Ascending aorta (tissue), 2 donors: ENCODE measurements at regions not wholly inside any gene's neighbourhood (a gene's known extent, or its start where the extent isn't known, plus 50 kb on each side); places are given as distances from the start of the nearest gene placed in this dataset.

Source experiments
- DNase-seq, 2 donors: peaks; one replicate each; pipeline ENCODE4 v3.0.0-alpha.2; 2019; ENCODE audit warnings: low spot score in 2 of 2
- H3K27ac ChIP-seq, 2 donors: fragments of 200-600 bp; sonication (generic); one replicate each; pipeline ENCODE4 v1.5.1; 2016 to 2017; ENCODE audit warnings: mild to moderate bottlenecking in 1 of 2
- H3K27me3 ChIP-seq: fragments of 200-600 bp; sonication (generic); one replicate; pipeline ENCODE4 v1.5.1; 2017
- H3K36me3 ChIP-seq, 2 donors: fragments of 200-600 bp; sonication (generic); one replicate each; pipeline ENCODE4 v1.5.1; 2016
- H3K4me1 ChIP-seq, 2 donors: fragments of 200-600 bp; sonication (generic); one replicate each; pipeline ENCODE4 v1.5.1; 2016 to 2017; ENCODE audit warnings: mild to moderate bottlenecking in 1 of 2
- H3K4me3 ChIP-seq, 2 donors: fragments of 200-600 bp; sonication (generic); one replicate each; pipeline ENCODE4 v1.5.1; 2016 to 2017; ENCODE audit warnings: mild to moderate bottlenecking in 1 of 2
- H3K9me3 ChIP-seq, 2 donors: fragments of 200-600 bp; sonication (generic); one replicate each; pipeline ENCODE4 v1.5.1; 2016
- intact Hi-C: fragments of 100-400 bp; cut with DNase I; formaldehyde crosslinking; loops from one replicate; pipeline ENCODE4 v1.15.1; 2023
- TF ChIP-seq, protein P1 (sequence below), 3 experiments: fragments of 200-600 bp in 2 of 3; fragments of 450-650 bp in 1 of 3; sonication (generic) in 2 of 3; IDR thresholded peaks; one replicate each; pipeline ENCODE4 v1.5.1; 2016 to 2019; ENCODE audit warnings: antibody characterized with exemption in 3 of 3, mild to moderate bottlenecking in 1 of 3, moderate library complexity in 1 of 3

DNA sequence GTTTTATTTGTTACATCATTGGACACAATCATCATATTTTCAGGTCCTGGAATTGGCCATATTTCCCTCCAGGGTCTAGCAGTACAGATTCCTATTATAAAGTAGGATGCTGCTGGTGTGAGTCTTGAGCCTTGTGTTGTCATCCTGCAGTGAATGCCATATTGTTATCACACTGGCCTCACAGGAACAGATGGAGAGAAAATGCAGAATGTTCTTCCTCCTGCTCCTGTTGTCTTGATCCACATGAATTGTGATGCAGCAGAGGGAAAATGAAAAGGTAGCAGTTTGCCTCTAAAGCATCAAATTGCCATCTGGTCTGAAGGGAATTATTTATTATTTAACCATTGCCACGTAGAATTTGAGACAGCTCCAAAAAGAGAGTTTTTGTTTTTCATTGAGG lies 248.6 kb downstream of the GPAM start:
- Histone ChIP-seq H3K27ac (no peak overlapping the region), H3K4me1 (no peaks in the 10 kb centered on the region), H3K27me3 (no peaks in the 10 kb centered on the region), H3K36me3 (no peaks in the 10 kb centered on the region), H3K4me3 (no peak overlapping the region), H3K9me3 (no peaks in the 10 kb centered on the region)
- no peak for DNase-seq
- intact Hi-C loops, result no loop called here
- TF ChIP-seq, protein P1, sequence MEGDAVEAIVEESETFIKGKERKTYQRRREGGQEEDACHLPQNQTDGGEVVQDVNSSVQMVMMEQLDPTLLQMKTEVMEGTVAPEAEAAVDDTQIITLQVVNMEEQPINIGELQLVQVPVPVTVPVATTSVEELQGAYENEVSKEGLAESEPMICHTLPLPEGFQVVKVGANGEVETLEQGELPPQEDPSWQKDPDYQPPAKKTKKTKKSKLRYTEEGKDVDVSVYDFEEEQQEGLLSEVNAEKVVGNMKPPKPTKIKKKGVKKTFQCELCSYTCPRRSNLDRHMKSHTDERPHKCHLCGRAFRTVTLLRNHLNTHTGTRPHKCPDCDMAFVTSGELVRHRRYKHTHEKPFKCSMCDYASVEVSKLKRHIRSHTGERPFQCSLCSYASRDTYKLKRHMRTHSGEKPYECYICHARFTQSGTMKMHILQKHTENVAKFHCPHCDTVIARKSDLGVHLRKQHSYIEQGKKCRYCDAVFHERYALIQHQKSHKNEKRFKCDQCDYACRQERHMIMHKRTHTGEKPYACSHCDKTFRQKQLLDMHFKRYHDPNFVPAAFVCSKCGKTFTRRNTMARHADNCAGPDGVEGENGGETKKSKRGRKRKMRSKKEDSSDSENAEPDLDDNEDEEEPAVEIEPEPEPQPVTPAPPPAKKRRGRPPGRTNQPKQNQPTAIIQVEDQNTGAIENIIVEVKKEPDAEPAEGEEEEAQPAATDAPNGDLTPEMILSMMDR (IDR thresholded peaks at IDR 0.05), result no peak

DNA sequence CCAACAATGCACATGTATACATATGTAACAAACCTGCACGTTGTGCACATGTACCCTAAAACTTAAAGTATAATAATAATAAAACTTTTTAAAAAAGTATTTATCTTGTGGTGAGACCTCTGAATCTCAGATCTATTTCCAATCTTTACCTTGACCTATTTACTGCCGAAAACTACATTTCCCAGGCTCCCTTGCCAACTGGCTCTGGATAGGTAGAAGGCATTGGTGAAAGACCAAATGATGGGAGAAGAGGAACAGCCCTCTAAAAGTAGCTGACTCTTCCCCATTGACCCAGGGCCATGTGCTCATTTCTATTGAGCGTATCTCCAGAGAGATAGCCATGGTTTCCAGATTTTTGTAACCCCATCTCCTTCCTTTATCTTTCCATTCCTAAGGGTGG lies 247.4 kb downstream of the GPAM start:
- H3K36me3 ChIP-seq, result no peaks in the 10 kb centered on the region
- no peak overlapping the region for H3K4me3 ChIP-seq
- TF ChIP-seq, protein P1 (IDR thresholded peaks at IDR 0.05), result no peak
- H3K9me3 ChIP-seq, result no peaks in the 10 kb centered on the region
- no peaks in the 10 kb centered on the region for H3K27me3 ChIP-seq
- no peak for DNase-seq
- intact Hi-C loops, result no loop called here
- no peaks in the 10 kb centered on the region for H3K4me1 ChIP-seq
- no peak overlapping the region for H3K27ac ChIP-seq

DNA sequence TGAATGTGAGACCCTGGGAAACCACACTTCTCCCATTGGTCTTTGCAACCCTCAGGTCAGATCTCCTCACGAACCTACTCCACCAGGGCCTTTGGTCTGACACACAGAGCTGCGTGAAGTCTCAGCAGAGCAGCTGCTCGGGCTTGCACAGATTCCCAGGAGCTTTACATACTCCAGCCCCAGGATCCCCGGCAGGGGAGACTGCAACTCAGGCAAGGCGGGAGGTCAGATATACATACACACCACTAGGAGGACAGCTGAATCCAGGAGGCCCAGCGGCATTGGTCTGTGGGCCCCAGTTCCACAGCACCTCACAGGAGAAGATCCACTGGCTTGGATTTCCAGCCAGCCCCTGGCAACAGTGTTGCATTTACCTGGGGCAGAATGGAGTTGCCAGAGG lies 239.2 kb downstream of the GPAM start:
- TF ChIP-seq, protein P1 (IDR thresholded peaks at IDR 0.05), result no peak
- intact Hi-C loops, result no loop called here
- DNase-seq, result no peak
- no peak overlapping the region for H3K4me3 ChIP-seq
- no peak overlapping the region for H3K27ac ChIP-seq
- H3K36me3 ChIP-seq, result no peaks in the 10 kb centered on the region
- H3K27me3 ChIP-seq, result no peaks in the 10 kb centered on the region
- no peaks in the 10 kb centered on the region for H3K4me1 ChIP-seq
- H3K9me3 ChIP-seq, result no peaks in the 10 kb centered on the region

DNA sequence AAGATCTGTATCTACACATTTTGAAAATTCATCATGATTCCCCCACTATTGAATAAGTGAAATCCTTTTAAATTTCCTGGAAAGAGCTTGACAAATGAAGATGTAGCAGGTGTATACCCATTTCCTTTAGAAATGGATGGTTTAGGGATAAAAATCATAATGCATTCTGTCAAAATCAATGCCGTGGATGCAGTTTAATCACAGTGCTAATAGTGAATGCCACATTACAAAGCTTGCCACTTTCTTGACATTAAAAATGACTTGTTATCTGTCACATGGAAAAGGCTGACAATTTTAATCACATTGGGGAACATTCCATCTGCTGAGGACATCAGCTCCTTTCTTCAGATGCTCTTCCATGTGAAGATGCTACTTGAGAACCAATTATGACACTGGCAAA lies 229.6 kb downstream of the GPAM start:
- intact Hi-C loops, result no loop called here
- H3K27me3 ChIP-seq, result no peaks in the 10 kb centered on the region

DNA sequence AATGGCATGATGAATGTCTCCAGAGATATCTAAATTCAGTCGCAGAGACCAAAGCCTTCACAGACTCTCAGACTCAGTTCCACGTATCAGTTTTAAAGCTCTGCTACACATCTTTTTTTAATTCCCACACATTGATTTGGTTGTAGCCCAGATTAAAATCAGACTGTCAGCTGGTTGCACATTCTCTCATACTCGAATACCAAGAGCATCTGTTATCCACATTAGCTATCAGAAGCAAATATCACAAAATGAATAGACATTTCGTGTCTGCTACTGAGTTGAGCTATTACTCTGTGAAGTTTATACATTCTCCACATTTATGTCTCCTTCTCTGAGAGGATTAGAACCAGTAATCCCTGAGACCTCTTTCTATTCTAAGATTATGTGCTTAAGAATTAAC lies 229.2 kb downstream of the GPAM start:
- TF ChIP-seq, protein P1 (IDR thresholded peaks at IDR 0.05), result no peak
- no peaks in the 10 kb centered on the region for H3K4me1 ChIP-seq
- intact Hi-C loops, result no loop called here
- H3K9me3 ChIP-seq, result no peaks in the 10 kb centered on the region
- no peaks in the 10 kb centered on the region for H3K27me3 ChIP-seq
- DNase-seq, result no peak
- no peak overlapping the region for H3K27ac ChIP-seq
- H3K4me3 ChIP-seq, result no peak overlapping the region
- no peaks in the 10 kb centered on the region for H3K36me3 ChIP-seq

More for the DNA sequence above, 229.6 kb downstream of the GPAM start:
- TF ChIP-seq, protein P1 (IDR thresholded peaks at IDR 0.05), result no peak
- no peaks in the 10 kb centered on the region for H3K4me1 ChIP-seq
- no peaks in the 10 kb centered on the region for H3K36me3 ChIP-seq
- no peaks in the 10 kb centered on the region for H3K9me3 ChIP-seq
- H3K27ac ChIP-seq, result no peak overlapping the region
- no peak overlapping the region for H3K4me3 ChIP-seq
- no peak for DNase-seq

DNA sequence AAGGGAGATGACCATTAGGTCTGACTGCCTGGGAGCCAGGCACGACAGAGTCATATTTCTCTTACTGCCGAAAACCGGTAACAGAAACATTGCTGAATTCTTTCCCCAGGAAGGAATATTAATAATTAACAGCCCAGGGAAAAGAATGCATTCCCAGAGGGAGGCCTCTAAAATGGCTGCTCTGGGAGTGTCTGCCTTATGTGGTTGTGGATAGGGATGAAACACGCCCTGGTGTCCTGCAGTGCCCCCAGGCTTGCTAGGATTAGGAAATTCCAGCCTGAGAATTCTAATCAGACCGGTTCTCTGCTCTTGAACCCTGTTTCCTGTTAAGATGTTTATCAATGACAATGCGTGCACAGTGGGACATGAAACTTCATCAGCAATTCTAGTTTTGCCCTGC lies 226.7 kb downstream of the GPAM start:
- Histone ChIP-seq H3K4me3 (no peak overlapping the region), H3K27me3 (no peaks in the 10 kb centered on the region), H3K9me3 (no peaks in the 10 kb centered on the region), H3K27ac (no peak overlapping the region), H3K36me3 (no peaks in the 10 kb centered on the region), H3K4me1 (no peaks in the 10 kb centered on the region)
- intact Hi-C loops, result no loop called here
- no peak for DNase-seq
- TF ChIP-seq, protein P1 (IDR thresholded peaks at IDR 0.05), result no peak
